PFSK-1 (cell line): ENCODE measurements at regions not wholly inside any gene's neighbourhood (a gene's known extent, or its start where the extent isn't known, plus 50 kb on each side); places are given as distances from the start of the nearest gene placed in this dataset.

ENCODE experiments used
- FOXP2 ChIP-seq: optimal IDR thresholded peaks from 2 replicates; pipeline ENCODE3; 2011; ENCODE audit warnings: borderline replicate concordance, control low read depth, inconsistent platforms; ENCODE audit not compliant: insufficient read depth; ENCODE audit errors: extremely low read length, extremely low read depth
- POLR2AphosphoS5 ChIP-seq: IDR thresholded peaks from 2 replicates; pipeline ENCODE4 v1.6.1; 2012; ENCODE audit warnings: low read depth, mild to moderate bottlenecking, control low read depth, low read length, moderate library complexity
- SIN3A ChIP-seq: IDR thresholded peaks from 2 replicates; pipeline ENCODE4 v1.6.1; 2012; ENCODE audit warnings: mild to moderate bottlenecking, low read length, moderate library complexity, borderline replicate concordance; ENCODE audit not compliant: insufficient read depth
- TAF1 ChIP-seq: IDR thresholded peaks from 2 replicates; pipeline ENCODE4 v1.6.1; 2012; ENCODE audit warnings: low read length, control low read depth, borderline replicate concordance; ENCODE audit not compliant: insufficient read depth
- TF ChIP-seq, protein P1 (sequence below), 2 experiments: IDR thresholded peaks; 2 replicates each; pipeline versions ENCODE4 v1.6.1 to v1.8.0; 2011 to 2012; ENCODE audit warnings: low read depth in 2 of 2, low read length in 2 of 2, control low read depth in 1 of 2, inconsistent platforms in 1 of 2, mild to moderate bottlenecking in 1 of 2, moderate library complexity in 1 of 2; ENCODE audit not compliant: insufficient read depth in 1 of 2

DNA sequence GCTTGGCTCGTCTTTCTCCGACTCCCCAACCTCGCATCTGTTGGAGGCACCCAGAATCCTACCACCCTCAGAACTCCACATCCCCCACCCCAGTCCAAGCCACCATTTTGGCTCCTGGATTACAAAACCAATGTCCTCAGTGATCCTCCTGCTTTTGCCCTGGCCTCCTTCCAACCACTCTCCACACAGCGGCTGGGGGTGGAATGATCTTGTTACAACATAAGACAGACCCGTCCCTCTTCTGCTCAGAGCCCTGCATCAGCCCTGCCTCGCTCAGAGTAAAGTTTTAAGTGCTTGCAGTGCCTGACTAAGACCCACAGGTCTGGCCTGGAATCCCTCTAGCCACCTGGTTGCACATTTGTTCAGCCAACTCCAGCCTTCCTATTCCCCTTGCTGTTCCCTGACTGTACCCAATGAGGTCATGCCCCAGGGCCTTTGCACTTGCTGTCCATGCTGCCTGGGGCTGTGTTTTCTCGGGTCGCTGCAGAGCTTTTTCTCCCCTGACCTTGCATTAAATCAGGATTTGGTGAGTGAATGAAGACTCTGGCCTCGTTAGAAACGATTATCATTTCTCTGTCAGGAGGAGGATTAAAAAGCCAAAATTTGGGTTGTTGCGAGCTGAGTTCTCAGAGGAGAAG, 67.3 kb downstream of the IGF2 start:
- no peak for TF ChIP-seq FOXP2
- TF ChIP-seq POLR2AphosphoS5 = no peak
- no peak for TF ChIP-seq SIN3A
- TF ChIP-seq, protein P1, sequence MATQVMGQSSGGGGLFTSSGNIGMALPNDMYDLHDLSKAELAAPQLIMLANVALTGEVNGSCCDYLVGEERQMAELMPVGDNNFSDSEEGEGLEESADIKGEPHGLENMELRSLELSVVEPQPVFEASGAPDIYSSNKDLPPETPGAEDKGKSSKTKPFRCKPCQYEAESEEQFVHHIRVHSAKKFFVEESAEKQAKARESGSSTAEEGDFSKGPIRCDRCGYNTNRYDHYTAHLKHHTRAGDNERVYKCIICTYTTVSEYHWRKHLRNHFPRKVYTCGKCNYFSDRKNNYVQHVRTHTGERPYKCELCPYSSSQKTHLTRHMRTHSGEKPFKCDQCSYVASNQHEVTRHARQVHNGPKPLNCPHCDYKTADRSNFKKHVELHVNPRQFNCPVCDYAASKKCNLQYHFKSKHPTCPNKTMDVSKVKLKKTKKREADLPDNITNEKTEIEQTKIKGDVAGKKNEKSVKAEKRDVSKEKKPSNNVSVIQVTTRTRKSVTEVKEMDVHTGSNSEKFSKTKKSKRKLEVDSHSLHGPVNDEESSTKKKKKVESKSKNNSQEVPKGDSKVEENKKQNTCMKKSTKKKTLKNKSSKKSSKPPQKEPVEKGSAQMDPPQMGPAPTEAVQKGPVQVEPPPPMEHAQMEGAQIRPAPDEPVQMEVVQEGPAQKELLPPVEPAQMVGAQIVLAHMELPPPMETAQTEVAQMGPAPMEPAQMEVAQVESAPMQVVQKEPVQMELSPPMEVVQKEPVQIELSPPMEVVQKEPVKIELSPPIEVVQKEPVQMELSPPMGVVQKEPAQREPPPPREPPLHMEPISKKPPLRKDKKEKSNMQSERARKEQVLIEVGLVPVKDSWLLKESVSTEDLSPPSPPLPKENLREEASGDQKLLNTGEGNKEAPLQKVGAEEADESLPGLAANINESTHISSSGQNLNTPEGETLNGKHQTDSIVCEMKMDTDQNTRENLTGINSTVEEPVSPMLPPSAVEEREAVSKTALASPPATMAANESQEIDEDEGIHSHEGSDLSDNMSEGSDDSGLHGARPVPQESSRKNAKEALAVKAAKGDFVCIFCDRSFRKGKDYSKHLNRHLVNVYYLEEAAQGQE (IDR thresholded peaks at IDR 0.05; ENCODE audit: insufficient read depth in 1 of 2, low read depth in 2 of 2, low read length in 2 of 2) = no peak
- TF ChIP-seq TAF1 = no peak
